GM12864 (cell line): ENCODE measurements at regions not wholly inside any gene's neighbourhood (a gene's known extent, or its start where the extent isn't known, plus 50 kb on each side); places are given as distances from the start of the nearest gene placed in this dataset.

ENCODE experiments used
- DNase-seq: peaks from one replicate; pipeline ENCODE4 v3.0.0-alpha.2; 2011; ENCODE audit warnings: low read depth
- H3K4me3 ChIP-seq: 2 replicates; pipeline ENCODE4 v1.5.1; 2011; ENCODE audit warnings: mild to moderate bottlenecking, low read depth, low read length, control low read depth
- CTCF ChIP-seq: IDR thresholded peaks from 2 replicates; pipeline ENCODE4 v1.5.1; 2011; ENCODE audit warnings: low read depth, mild to moderate bottlenecking, moderate library complexity, low read length, control low read depth, inconsistent platforms; ENCODE audit errors: missing control alignments

- DNase-seq = no peak
- no peak overlapping the region for H3K4me3 ChIP-seq
- no peak for TF ChIP-seq CTCF
Measured at GRCh38 chr16:66278604-66279262, 87.8 kb upstream of the CDH5 start.

- H3K4me3 ChIP-seq = no peak overlapping the region
- DNase-seq = no peak
- TF ChIP-seq CTCF = no peak
Measured at GRCh38 chr16:66278111-66278531, 88.4 kb upstream of the CDH5 start.

DNA sequence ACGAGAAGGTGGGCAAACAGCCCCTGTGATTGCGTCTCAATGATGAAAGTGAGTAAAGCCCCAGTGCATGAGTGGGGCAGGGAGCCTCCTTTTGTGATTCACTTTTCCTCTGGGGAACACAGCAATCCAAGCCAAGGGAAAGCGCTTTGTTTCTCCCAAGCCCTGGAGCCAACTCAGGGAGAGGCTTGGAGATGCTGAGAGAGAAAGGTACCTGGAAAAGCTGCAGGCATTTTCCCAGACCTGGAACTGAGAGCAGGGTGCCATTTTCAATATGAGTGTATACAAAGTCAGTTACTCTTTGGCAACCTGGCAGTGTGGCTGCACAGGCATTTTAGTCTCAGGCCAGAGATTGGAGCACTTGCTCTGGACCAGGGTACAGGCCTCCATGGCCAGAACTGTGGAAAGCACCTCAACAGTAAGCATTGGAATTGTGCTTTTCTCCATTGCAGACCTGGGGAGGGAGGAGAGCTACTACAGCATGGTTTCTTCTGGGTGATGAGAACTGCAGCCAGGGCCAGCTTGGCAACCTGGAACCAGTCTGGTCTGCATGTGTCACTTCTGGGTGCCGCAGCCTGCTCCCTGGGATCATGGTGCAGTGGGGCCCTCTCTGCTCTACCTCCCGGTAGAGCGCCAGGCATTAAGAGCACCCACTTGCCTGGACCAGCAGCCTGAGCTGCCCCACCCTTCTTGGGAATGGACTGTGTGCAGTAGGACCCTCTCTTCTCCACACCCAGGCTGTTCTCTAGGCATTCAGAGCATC, 89.0 kb upstream of the CDH5 start:
- DNase-seq = no peak
- TF ChIP-seq CTCF = no peak
- no peak overlapping the region for H3K4me3 ChIP-seq

DNA sequence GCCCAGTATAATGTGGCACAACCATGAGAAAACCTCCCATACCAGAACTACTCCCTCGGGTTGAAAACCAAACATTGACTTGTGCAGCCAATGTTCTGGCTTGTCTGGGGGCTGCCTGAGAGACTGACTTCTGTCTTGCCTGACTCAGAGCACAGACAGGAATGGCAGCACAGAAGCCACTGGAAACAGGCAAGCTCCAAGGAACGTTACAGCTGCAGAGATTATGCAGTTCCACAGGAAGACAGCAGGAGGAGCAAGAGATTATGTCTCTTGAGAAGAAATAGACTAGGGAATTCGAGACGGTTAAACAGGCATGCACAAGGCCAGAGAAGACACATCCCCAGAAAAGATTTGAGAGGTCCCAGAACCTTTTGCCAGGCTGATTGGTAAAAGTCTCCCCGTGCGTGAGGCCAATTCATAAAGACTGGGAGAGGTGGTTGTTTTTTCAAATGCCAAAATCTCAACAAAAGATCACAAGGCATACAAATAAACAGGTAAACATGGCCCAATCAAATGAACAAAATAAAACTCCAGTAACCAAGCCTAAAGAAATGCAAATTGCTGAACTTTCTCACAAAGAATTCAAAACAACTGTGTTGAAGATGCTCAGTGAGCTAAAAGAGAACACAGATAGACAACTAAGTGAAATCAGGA, 90.6 kb upstream of the CDH5 start:
- H3K4me3 ChIP-seq = no peak overlapping the region
- DNase-seq = no peak
- TF ChIP-seq CTCF = peak; percentile 79

GRCh38 chr16:66274335-66275110, 92.0 kb upstream of the CDH5 start:
- no peak for DNase-seq
- TF ChIP-seq CTCF = peak; percentile 35

GRCh38 chr16:66273644-66274334, 92.7 kb upstream of the CDH5 start:
- no peak overlapping the region for H3K4me3 ChIP-seq
- TF ChIP-seq CTCF = no peak
- DNase-seq = no peak

More at GRCh38 chr16:66274335-66275110, 92.0 kb upstream of the CDH5 start:
- no peak overlapping the region for H3K4me3 ChIP-seq
